IMR-90 (cell line): ENCODE measurements at regions not wholly inside any gene's neighbourhood (a gene's known extent, or its start where the extent isn't known, plus 50 kb on each side); places are given as distances from the start of the nearest gene placed in this dataset.

Experiments used
- ATAC-seq: fragments of 200-7000 bp; cut with Tn5 transposase; 2 replicates; pipeline ENCODE4 v1.9.1; 2020; ENCODE audit warnings: low read depth, mild to moderate bottlenecking, moderate library complexity
- BruUV-seq: library from RNA; stranded (reverse); fragments of 400-500 nt; replicated peaks from 2 replicates; lab custom pipeline; 2021; lab: Mats Ljungman, UMichigan
- CTCF ChIA-PET: fragments of 300-600 bp; formaldehyde crosslinking; extraction: SDS; loops from one replicate; lab custom pipeline; 2021; ENCODE audit warnings: antibody characterized with exemption; lab: Yijun Ruan, JAX
- POLR2A ChIA-PET: fragments of 300-600 bp; sonication (Branson Sonifier 250); formaldehyde crosslinking; loops from one replicate; lab custom pipeline; 2022; ENCODE audit warnings: antibody characterized with exemption; ENCODE audit not compliant: unreplicated experiment; lab: Charles Lee
- DNase-seq: peaks from one replicate; pipeline ENCODE4 v3.0.0; 2013
- H2AFZ ChIP-seq: replicated peaks from 2 replicates; pipeline ENCODE3; 2013; ENCODE audit warnings: low read length, mild to moderate bottlenecking; ENCODE audit not compliant: poor library complexity
- H2AK5ac ChIP-seq: 2 replicates; pipeline ENCODE4 v1.6.1; 2013; ENCODE audit warnings: low read depth, low read length, inconsistent platforms
- H2AK9ac ChIP-seq: replicated peaks from 2 replicates; pipeline ENCODE3; 2013; ENCODE audit warnings: mild to moderate bottlenecking, low read depth, low read length, moderate library complexity; ENCODE audit not compliant: poor library complexity
- H2BK120ac ChIP-seq: 2 replicates; pipeline ENCODE4 v1.6.1; 2013; ENCODE audit warnings: low read depth, low read length, inconsistent platforms
- H2BK15ac ChIP-seq: 3 replicates; pipeline ENCODE4 v1.6.1; 2013; ENCODE audit warnings: low read depth, low read length, inconsistent platforms
- H2BK20ac ChIP-seq: 2 replicates; pipeline ENCODE4 v1.6.1; 2013; ENCODE audit warnings: low read depth, mild to moderate bottlenecking, inconsistent platforms, low read length, moderate library complexity
- H2BK5ac ChIP-seq: 2 replicates; pipeline ENCODE4 v1.6.1; 2013; ENCODE audit warnings: mild to moderate bottlenecking, low read depth, low read length, inconsistent platforms; ENCODE audit not compliant: poor library complexity, severe bottlenecking
- H3K14ac ChIP-seq: replicated peaks from 2 replicates; pipeline ENCODE4 v1.6.1; 2013; ENCODE audit warnings: low read depth, low read length, inconsistent platforms
- H3K18ac ChIP-seq: 2 replicates; pipeline ENCODE4 v1.6.1; 2013; ENCODE audit warnings: low read depth, low read length, control low read depth
- H3K23ac ChIP-seq: 2 replicates; pipeline ENCODE4 v1.6.1; 2013; ENCODE audit warnings: low read depth, low read length, inconsistent platforms
- H3K27ac ChIP-seq: 2 replicates; pipeline ENCODE4 v1.5.1; 2013; ENCODE audit warnings: mild to moderate bottlenecking, control low read depth, low read length; ENCODE audit not compliant: insufficient read depth
- H3K27me3 ChIP-seq: 2 replicates; pipeline ENCODE4 v1.6.1; 2013; ENCODE audit warnings: low read length; ENCODE audit not compliant: control insufficient read depth, insufficient read depth
- H3K36me3 ChIP-seq: 2 replicates; pipeline ENCODE4 v1.6.1; 2013; ENCODE audit warnings: low read length, mixed read lengths; ENCODE audit not compliant: control insufficient read depth, insufficient read depth
- H3K4ac ChIP-seq: 2 replicates; pipeline ENCODE4 v1.6.1; 2013; ENCODE audit warnings: low read depth, low read length, inconsistent platforms
- H3K4me1 ChIP-seq: 2 replicates; pipeline ENCODE4 v1.6.1; 2013; ENCODE audit warnings: low read length, mixed read lengths; ENCODE audit not compliant: control insufficient read depth, insufficient read depth
- H3K4me2 ChIP-seq: 2 replicates; pipeline ENCODE4 v1.6.1; 2013; ENCODE audit warnings: low read depth, mild to moderate bottlenecking, control low read depth, low read length, moderate library complexity
- H3K4me3 ChIP-seq: 2 replicates; pipeline ENCODE4 v1.5.1; 2013; ENCODE audit warnings: low read depth, mild to moderate bottlenecking, control low read depth, low read length, moderate library complexity; ENCODE audit not compliant: insufficient read depth
- H3K56ac ChIP-seq: 2 replicates; pipeline ENCODE4 v1.6.1; 2013; ENCODE audit warnings: low read length, inconsistent platforms; ENCODE audit not compliant: insufficient read depth; ENCODE audit errors: extremely low read depth
- H3K79me1 ChIP-seq, 2 experiments: 2 replicates each; pipeline ENCODE4 v1.6.1; 2013; ENCODE audit warnings: low read length in 2 of 2, inconsistent platforms in 1 of 2, low read depth in 1 of 2
- H3K9ac ChIP-seq: 2 replicates; pipeline ENCODE4 v1.6.1; 2013; ENCODE audit warnings: low read depth, low read length, control low read depth
- H3K9me1 ChIP-seq: 2 replicates; pipeline ENCODE4 v1.6.1; 2013; ENCODE audit warnings: low read length, inconsistent platforms; ENCODE audit not compliant: insufficient read depth
- H3K9me3 ChIP-seq: 2 replicates; pipeline ENCODE4 v1.6.1; 2013; ENCODE audit warnings: low read length; ENCODE audit not compliant: control insufficient read depth, insufficient read depth
- H4K20me1 ChIP-seq: 2 replicates; pipeline ENCODE4 v1.6.1; 2013; ENCODE audit warnings: low read length, inconsistent platforms; ENCODE audit not compliant: insufficient read depth
- H4K5ac ChIP-seq: 2 replicates; pipeline ENCODE4 v1.6.1; 2013; ENCODE audit warnings: mild to moderate bottlenecking, low read depth, low read length, control low read depth
- H4K8ac ChIP-seq, 2 experiments: 2 replicates each; pipeline ENCODE4 v1.6.1; 2013; ENCODE audit warnings: low read depth in 2 of 2, low read length in 2 of 2, control low read depth in 1 of 2, inconsistent platforms in 1 of 2
- H4K91ac ChIP-seq: 2 replicates; pipeline ENCODE4 v1.6.1; 2013; ENCODE audit warnings: low read depth, low read length, inconsistent platforms; ENCODE audit not compliant: insufficient read depth
- MAFK ChIP-seq: IDR thresholded peaks from 2 replicates; pipeline ENCODE4 v1.6.1; 2012; ENCODE audit warnings: low read depth, low read length, improper control_type of control experiment
- MXI1 ChIP-seq: IDR thresholded peaks from 2 replicates; pipeline ENCODE4 v1.6.1; 2012; ENCODE audit warnings: low read depth, mild to moderate bottlenecking, low read length, moderate library complexity, borderline replicate concordance
- WGBS, 2 experiments: methylation state at CpG; one replicate each; pipeline versions ENCODE4 v1.1.5 to v1.1.7; 2013; ENCODE audit warnings: missing lambda C conversion rate in 2 of 2; ENCODE audit not compliant: insufficient read length in 1 of 2; ENCODE audit errors: extremely low coverage in 2 of 2; 5-methylcytosine and 5-hydroxymethylcytosine counted together
- dilution Hi-C: fragments of 300-500 bp; cut with HindIII; formaldehyde crosslinking; loops from one replicate; pipeline ENCODE4 v1.14.3; 2018; ENCODE audit warnings: low sequenced_read_pairs; ENCODE audit not compliant: unreplicated experiment
- in situ Hi-C: fragments of 300-500 bp; cut with MboI; formaldehyde crosslinking; loops from 3 replicates; pipeline ENCODE4 v1.14.3; 2019; ENCODE audit warnings: low sequenced_read_pairs, inconsistent platforms, mixed read lengths
- intact Hi-C: fragments of 100-400 bp; cut with micrococcal nuclease; formaldehyde crosslinking; loops from 2 replicates; pipeline ENCODE4 v1.10.0; 2022

DNA sequence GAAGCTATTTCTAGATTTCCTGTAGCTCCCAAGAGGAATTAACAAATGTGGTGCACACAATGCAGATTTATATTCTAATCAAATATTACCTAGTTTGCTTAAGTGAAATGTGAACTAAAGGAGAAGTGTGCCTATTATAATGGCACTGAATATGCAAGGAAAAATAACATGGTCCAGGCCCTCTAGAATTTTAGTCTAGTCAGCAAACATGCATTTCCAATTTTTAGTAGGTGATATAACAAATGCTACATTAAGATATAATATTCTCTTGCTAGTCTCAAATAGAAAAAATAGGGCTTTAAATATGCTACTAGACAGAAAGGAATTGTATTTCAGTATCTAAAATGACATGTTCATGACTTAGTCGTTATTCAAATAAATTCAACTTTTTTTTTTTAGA, 689.5 kb downstream of the TMEM182 start:
- Histone ChIP-seq H3K79me1 (no peaks in the 10 kb centered on the region), H3K4me2 (no peak overlapping the region), H3K9me1 (no peaks in the 10 kb centered on the region), H2AK5ac (no peak overlapping the region), H3K9me3 (peaks cover 2% of the 10 kb centered on the region; the same call in 1 of the 2 replicates), H2BK120ac (no peak overlapping the region), H3K4me3 (no peak overlapping the region), H4K8ac (no peak overlapping the region), H3K36me3 (no peaks in the 10 kb centered on the region), H3K18ac (no peak overlapping the region), H4K91ac (no peak overlapping the region), H3K56ac (no peak overlapping the region), H4K20me1 (no peaks in the 10 kb centered on the region), H3K27ac (no peak overlapping the region), H3K27me3 (no peaks in the 10 kb centered on the region), H2BK20ac (no peak overlapping the region), H3K4me1 (no peaks in the 10 kb centered on the region), H2AK9ac (no peak overlapping the region), H3K4ac (no peak overlapping the region), H3K14ac (no peak overlapping the region), H4K5ac (no peak overlapping the region), H2BK15ac (no peak overlapping the region), H2BK5ac (no peak overlapping the region), H2AFZ (no peak overlapping the region), H3K23ac (no peak overlapping the region), H3K9ac (no peak overlapping the region)
- in situ Hi-C loops: no loop called here
- dilution Hi-C loops: no loop called here
- no CpG with 5 or more reads among the region's 1 CpG for WGBS, 2 experiments
- intact Hi-C loops: no loop called here
- CTCF ChIA-PET: no interaction called here
- no peak for ATAC-seq
- POLR2A ChIA-PET: no interaction called here
- BruUV-seq: no TSS peak
- TF ChIP-seq MAFK: peak; percentile 84
- TF ChIP-seq MXI1: no peak
- no peak for DNase-seq
